Inferior parietal cortex (tissue), 1 donor: ENCODE measurements at regions not wholly inside any gene's neighbourhood (a gene's known extent, or its start where the extent isn't known, plus 50 kb on each side); places are given as distances from the start of the nearest gene placed in this dataset.
"Not testable (repeated sequence)": the region's sequence is repeated elsewhere in the genome, so short reads cannot be mapped to it uniquely, and the experiment has no call there.

Source experiments
- DNase-seq: peaks from one replicate; pipeline ENCODE4 v3.0.0-alpha.2; 2016; ENCODE audit errors: extremely low spot score

DNA sequence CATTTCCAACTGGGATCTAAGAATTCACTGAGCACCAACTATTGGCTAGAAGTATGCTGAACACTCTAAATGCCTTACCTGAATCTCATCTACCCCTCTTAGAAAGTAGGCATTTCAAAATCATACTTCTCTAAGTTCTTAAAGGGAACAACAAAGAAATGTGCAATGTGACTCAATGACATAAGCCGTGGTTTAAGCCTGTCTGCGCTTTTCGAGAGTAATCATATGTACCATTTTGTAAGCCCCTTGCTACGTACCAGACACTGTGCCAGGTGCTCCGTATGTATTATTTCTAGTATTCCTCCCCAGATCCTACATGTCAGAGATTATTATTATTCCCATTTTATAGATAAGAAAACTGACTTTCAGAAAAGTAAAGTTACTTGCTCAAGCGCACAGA is 454.2 kb downstream of the SETD4 start:
- no peak for DNase-seq

DNA sequence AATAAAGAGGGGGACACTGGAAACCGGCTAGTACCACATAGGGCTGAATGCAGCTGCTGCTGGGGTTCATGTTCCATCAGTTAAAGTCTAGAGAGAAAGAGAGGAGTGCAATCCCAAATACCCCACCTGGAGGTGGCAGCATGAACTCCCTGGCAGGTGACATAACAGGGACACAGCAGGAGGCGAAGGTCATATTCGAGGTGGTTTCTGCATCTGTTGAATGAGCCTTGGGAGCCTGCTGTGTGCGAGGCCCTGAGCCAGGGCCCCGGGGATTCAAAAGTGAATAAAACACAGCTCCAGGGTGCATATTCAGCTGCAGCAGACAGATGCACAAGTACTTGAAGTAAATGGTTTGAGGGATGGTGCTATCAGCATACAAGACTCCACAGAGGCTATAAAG is 456.8 kb downstream of the SETD4 start:
- DNase-seq, result no peak

DNA sequence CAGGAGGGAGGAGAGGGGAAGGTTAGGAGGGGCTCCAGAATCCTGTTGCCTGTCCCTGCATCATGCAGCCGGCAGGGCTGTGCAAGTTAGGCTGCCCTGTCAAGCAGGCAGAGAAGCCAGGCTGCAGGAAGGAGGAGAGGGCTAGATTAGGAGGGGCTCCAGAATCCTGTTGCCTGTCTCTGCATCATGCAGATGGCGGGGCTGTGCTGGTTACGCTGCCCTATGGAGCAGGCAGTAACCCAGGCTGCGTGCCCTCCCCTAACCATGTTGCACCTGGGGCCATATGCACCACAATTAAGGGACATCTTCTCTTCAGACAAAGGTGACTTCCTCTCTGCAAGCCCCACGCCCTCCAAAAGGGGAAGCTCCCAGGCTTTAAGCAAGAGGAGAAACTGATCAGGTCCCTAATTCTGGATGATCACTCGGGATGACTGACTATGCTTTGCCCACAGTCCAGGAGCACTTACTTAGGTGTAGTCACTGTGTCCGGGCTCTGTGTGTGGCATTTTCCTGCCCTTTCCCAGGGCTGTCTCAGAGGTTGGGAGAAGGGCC is 457.4 kb downstream of the SETD4 start:
- DNase-seq, result no peak

DNA sequence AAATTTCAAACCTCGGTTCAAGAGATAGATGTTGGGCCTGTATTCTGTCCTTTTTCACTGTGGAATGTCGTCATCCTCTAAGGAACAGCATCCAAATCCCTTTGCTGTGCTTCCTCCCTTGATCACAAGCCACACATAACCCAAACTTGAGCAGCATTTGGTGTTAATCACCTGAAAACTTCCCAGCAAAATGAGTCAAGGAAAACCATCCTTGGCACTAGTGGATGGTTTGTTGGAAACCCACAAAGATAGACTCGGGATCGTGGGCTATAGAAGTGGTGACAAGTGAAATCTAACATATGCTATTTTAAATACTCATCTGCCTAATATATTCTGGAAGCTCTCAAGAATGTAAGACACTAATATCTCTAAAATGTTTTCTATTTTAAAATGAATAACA is 459.1 kb downstream of the SETD4 start:
- no peak for DNase-seq

DNA sequence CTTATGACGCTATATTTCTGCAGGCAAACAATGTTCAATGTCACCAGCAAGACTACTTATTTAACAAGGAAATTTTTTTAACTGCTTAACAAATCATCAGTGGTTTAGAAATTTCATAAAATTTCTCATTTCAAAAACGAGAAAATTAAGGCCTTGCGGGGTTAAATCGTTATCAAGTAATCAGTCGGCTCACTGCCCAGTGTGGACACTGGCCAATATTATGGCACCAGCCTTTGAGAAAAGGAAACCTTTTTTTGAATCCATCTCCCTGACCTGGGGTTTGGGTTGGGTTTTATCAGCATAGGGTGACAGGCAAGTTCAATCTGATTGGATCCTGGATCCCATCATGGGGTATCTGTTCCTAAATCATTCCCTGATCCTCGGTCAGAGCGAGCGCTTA is 461.2 kb downstream of the SETD4 start:
- DNase-seq, result no peak

DNA sequence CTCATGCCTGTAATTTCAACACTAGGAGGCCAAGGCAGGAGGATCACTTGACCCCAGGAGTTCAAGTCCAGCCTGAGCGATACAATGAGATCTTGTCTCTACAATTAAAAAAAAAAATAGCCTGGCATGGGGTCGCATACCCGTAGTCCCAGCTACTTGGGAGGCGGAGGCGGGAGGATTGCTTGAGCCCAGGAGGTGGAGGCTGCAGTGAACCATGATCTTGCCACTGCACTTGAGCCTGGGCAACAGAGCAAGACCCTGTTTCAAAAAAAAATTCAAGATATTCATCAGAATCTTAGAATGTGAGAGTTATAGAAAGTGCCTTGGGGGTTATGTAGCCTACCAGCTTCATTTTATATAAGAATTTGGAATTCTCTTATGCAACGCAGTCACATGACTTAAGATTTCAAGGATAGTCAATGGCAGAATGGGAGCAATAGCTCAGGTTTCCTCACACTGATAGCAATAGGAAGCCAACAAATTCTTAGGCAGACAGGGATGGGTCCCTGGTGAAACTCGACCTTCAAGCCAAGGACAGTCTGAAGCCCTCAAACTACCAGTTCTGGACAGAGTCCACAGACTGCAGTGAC is 462.5 kb downstream of the SETD4 start:
- DNase-seq, result no peak

DNA sequence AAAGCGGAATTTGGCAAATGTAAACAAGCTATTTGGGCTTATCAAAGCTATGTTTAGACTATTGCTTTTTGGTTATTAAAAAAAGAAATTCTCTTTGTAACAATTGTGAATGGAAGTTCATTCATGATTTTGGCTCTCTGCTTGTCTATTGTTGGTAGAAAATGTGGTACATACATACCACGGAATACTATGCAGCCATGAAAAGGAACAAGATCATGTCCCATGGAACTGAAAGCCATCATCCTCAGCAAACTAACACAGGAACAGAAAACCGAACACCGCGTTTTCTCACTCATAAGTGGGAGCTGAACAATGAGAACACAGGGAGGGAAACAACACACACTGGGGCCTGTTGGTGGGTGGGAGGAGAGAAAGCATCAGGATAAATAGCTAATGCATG is 465.4 kb downstream of the SETD4 start:
- no peak for DNase-seq

DNA sequence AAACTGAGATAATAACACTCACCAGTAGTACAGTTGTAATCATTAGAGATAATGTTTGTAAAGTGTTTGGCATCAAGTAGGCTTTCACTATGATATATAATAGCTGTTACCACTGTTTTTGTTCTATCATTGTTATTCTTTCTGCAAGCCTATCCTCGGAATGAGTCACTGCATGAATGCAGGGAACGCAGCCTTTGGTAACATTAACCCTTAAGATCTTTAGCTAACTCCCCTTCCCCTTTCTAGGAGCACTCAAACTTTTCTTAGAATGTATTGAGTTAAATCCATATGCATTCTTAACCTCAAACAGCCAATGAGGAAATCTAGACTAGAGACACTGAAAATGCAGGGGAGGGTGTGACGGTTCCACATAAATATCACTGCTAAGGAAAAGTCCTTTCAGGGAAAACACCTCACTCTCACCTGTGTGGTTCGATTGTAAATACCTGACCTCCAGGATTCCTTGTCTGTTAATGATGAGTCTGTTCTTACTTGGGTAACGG is 467.3 kb downstream of the SETD4 start:
- no peak for DNase-seq

DNA sequence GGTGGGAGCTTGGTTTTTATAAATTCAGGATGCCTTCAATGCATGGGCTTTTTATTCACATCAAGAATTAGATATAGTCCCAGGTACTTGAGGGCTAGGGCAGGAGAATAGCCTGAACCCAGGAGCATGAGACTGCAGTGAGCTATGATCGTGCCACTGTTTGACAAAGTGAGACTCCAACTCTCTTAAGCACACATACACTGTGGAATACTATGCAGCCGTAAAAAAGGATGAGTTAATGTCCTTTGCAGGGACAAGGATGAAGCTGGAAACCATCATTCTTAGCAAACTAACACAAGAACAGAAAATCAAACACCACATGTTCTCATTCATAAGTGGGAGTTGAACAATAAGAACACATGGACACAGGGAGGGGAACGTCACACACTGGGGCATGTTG is 470.0 kb downstream of the SETD4 start:
- DNase-seq, result not testable (repeated sequence)

DNA sequence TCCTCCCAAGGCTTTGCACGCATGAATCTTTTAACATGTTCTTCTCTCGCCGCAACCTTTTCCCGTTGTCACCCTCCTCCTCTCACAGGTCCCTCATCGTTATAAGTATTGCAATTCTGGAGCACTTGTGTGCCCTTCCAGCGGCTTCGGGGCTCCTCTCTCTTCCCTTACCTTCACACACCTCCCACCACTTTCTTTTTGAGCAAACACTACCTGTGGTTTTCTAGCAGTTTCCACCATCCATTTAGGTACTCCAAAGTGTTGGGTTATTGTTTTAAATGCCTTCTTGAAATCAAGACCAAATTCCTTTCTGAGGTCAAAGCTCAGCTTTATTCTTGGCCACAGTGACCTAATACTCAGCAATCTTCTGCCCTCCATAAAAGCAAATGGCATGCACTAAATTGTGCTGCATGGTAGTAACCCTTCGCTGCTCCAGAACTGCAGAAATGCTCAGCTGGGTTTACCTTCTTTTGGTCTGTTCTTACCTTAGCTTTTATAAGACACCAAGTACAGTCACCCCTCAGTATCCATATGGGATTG is 472.4 kb downstream of the SETD4 start:
- DNase-seq, result no peak

DNA sequence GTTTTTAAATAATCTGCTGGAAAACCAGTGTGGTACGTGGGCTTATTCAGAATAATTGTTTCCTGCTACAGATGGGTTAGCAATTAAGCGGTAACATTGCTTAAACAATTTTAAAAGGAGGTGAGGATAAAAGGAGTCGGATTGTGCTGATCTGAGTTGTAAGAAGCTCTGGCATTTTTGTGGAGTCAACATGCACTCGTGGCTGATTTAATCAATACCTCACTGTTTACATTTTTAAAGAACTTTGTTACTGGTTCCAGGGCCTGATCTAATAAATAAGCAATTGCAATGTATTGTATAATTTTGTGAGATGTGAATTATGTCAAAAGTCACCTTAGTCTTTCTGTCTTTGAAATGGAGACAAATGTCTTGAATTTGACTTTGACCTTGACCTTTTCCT is 474.0 kb downstream of the SETD4 start:
- DNase-seq, result no peak

DNA sequence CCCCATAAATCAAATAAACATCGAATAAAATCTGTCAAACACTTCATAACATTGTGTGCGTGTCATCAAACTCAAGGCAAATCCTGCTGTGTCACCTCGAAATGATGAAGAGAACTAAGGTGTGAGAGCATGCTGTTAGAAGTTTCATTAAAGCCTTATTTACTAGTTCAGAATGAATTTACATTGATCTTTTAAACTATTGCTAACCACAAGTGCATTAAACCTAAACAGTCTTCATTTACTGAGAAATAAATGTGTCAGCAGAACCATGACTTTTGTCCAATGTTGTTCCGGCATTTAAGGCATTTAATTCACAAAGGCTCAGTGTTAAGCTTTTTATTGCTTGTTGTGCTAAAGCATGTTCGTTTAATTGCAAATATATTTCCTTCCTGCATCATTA is 474.4 kb downstream of the SETD4 start:
- DNase-seq, result no peak

DNA sequence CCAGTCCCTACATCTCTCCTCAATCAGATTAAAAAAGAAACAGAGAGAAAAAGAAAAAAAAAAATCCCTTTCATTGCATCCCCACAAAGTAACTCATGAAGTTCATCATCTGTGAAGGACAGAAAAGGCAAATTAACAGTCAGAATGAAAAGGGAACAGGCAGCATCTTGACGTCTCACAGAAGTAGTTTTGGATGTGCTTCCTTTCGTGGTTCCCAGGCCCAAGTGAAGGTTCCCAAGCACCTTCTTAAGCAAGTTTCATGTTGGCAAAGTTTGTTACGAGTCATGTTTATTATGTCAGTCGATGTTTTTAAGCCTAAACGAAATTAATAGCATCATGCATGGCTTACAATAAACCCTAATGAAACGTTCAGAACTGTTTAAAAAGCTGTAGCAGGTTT is 475.2 kb downstream of the SETD4 start:
- no peak for DNase-seq

DNA sequence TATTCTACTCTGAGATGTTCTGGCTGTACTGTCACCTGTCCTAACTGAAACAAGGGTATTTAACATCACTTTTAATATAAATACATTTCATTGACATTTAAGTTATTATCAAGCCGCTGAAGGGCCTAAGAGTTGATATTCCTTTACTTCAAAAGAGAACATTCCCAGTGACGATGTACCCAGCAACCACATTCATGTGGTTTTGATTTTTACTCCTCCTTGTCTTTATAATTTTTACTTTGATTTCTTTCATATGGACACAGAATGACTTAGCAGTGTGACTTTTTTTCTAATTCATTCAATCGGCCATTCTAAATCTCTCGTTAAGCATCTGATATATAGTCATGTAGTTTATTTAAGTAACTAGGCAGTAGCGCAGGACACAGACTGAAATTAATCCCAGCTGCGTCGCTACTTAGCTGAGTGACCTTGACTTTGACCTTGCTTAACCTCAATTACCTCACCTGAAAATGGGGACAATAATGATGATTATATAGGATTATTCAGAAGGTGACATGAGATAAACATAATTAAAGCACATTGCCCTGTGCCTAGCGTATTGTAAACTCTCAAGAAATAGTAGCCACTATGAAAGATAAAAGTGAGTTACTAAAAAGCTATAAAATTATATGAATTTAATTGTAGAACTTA is 476.6 kb downstream of the SETD4 start:
- DNase-seq, result no peak

DNA sequence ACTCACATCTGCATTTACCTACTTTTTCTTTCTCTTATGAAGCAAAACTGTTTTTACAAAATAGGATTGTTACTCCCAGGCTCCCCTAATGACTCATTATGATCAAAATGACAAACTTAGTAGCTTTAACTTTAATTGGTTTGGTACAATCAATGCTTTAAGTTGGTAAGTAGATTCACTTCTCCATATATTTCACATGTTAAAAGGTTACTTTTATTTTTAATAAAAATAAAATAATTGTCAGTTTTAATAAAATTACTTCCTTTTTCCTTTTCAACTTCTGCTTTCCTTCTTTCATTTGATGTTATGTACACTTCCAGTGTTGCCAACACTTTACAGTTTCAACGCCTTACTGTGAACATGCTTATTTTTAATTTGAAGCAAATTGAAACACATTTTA is 477.6 kb downstream of the SETD4 start:
- no peak for DNase-seq

DNA sequence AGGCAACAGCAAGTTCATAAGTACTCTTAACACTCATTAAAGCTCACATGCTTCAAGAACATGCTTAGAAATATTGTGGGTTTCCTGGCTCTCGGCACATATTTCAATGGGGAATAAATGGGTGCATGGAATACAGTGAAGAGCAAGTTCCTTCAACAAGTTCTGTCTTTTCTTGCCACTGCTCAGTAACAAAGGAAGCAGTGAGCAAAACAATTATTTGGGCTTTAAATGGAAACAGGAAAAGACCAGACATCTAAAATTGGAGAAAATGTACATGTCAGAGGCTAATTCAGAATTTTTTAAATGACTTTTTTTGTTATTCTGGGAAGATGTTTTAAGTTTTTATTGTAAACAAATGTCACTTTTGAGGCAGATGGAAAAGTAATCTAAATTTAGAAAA is 478.7 kb downstream of the SETD4 start:
- DNase-seq, result no peak

DNA sequence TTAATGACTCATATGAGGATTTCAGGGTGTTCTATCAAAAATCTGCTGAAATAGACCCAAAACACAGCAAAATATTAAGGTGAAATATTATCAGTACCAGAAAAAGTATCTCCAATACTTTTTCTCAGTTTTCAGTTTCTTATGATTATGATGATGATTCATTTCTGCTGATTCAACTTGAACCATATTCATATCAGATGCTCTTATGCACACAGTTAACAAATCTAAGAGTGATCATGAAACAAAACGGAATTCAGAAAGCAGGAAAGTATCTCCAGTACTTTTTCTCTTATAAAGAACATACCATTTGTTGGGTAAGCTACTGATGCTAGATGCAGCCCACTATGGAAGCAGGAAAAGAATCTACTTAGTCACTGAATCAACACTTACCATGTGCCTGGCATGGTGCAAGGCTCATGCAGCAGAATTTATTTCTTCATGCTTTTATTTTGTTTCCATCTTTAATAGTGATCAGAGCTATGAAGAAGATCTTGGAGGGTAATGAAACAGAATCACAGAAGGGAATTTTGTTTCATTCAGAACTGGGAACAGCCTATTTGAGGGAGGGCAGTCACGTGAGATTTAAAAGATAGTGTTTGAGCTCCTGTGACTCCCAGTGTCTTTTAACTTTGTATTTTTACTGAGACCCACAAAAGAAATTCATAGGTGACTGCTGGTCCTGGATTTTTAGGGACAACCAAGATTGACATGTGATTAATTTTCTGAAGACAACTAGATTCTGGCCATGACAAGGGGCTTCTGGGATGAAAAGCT is 480.6 kb downstream of the SETD4 start:
- DNase-seq, result no peak

DNA sequence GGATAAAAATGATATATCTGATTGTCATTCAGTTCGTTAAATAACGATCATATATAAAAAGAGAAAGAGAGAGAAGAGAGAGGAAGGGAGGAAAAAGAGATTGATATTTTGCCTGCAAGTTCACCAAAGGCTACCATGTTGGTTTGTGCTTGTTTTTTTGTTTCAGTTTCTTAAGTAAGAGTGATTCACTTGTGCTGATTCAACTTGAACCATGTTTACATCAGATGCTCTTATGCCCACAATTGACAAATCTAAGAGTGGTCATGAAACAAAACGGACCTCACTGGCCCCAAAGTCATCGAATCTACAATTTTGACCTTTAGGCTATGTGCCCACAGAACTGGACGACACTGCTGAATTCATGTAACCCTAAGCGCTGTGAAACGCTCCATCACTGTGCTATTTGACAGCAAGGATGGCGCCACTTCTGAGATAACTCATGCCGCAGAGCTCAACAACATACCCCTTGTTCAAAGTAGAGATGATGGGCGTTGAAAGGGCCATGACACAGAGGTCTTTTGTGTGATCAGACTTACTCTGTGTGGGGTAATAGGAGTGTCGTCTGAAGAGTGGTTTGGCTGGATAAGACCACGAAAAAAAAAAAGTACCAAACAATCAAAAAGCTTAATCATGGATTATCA is 481.4 kb downstream of the SETD4 start:
- no peak for DNase-seq

DNA sequence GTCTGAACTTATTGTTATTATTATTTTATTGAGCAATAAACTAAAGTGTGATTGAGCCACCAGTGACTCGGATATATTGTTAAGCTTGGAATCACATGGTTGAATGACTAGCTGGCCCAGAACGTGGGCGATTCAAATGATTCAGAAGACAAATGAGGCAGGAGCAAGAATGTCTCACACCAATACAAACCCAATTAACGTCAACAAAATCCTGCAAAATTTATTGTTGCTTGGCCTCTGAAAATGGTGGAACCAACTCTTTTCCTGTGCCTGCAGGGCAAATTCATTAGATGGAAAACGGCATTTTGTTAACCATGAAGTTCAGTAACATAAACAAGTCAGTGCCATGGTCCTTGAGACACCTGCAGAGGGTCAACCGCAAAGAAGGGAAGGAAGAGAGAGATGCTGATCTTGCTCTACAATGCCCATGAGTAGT is 482.0 kb downstream of the SETD4 start:
- no peak for DNase-seq

DNA sequence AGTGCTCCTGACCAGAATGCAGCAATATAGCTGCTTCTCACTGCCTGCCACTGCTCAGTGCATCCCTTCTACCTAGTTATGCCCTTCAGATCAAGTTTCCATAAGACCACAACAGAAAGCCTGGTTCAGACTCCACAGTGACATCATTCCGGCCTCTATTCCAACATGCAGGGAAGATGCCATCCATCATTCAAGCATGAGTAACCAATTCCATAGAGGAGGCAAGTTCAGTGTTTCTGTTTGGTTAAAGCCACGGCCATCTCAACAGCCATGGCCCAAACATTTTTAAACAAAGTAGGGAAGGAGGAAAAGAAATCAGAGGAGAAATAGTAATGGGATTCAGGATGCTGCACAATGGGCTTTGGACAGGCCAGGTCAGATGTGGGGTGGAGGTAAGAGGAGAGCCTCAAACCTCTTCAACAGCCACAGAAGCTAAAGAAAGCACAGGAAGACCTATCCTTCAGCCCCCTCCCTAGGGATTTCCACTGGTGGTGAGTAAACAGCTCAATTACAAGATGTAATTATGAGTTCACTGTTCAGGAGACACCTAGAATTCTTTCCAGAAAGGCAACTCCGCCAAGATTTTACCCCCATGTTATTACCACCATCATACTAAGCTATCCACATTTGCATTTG is 484.9 kb downstream of the SETD4 start:
- no peak for DNase-seq
